HUES48 (cell line): ENCODE measurements at regions not wholly inside any gene's neighbourhood (a gene's known extent, or its start where the extent isn't known, plus 50 kb on each side); places are given as distances from the start of the nearest gene placed in this dataset.
"Not testable (repeated sequence)": the region's sequence is repeated elsewhere in the genome, so short reads cannot be mapped to it uniquely, and the experiment has no call there.

Experiments used
- H3K27ac ChIP-seq: one replicate; pipeline ENCODE4 v1.7.0; 2013; ENCODE audit warnings: low read depth, low read length, inconsistent platforms
- H3K27me3 ChIP-seq: 2 replicates; pipeline ENCODE4 v1.6.1; 2013; ENCODE audit warnings: mild to moderate bottlenecking, low read length; ENCODE audit not compliant: control insufficient read depth, insufficient read depth
- H3K36me3 ChIP-seq: 2 replicates; pipeline ENCODE4 v1.6.1; 2013; ENCODE audit warnings: low read length; ENCODE audit not compliant: control insufficient read depth, insufficient read depth
- H3K4me1 ChIP-seq: 2 replicates; pipeline ENCODE4 v1.6.1; 2013; ENCODE audit warnings: mild to moderate bottlenecking, low read length; ENCODE audit not compliant: control insufficient read depth, insufficient read depth
- H3K4me3 ChIP-seq: 2 replicates; pipeline ENCODE4 v1.5.1; 2013; ENCODE audit warnings: mild to moderate bottlenecking, low read depth, low read length
- H3K9ac ChIP-seq: 2 replicates; pipeline ENCODE4 v1.6.1; 2013; ENCODE audit warnings: mild to moderate bottlenecking, low read depth, low read length, moderate library complexity
- H3K9me3 ChIP-seq: 2 replicates; pipeline ENCODE4 v1.6.1; 2013; ENCODE audit warnings: low read length; ENCODE audit not compliant: control insufficient read depth, insufficient read depth

- H3K4me3 ChIP-seq: no peak overlapping the region
- H3K36me3 ChIP-seq: no peaks in the 10 kb centered on the region; the same call in 1 of the 2 replicates
- H3K27me3 ChIP-seq: no peaks in the 10 kb centered on the region
- H3K4me1 ChIP-seq: no peaks in the 10 kb centered on the region
- H3K9ac ChIP-seq: no peak overlapping the region
- no peak overlapping the region for H3K27ac ChIP-seq
- peaks cover 22% of the 10 kb centered on the region for H3K9me3 ChIP-seq
Observed at GRCh38 chr4:116010923-116011322, 897.5 kb upstream of the NDST4 start.

- no peaks in the 10 kb centered on the region for H3K4me1 ChIP-seq
- H3K27ac ChIP-seq: no peak overlapping the region
- H3K36me3 ChIP-seq: no peaks in the 10 kb centered on the region
- no peak overlapping the region for H3K4me3 ChIP-seq
- H3K27me3 ChIP-seq: no peaks in the 10 kb centered on the region
- no peak overlapping the region for H3K9ac ChIP-seq
- no peaks in the 10 kb centered on the region for H3K9me3 ChIP-seq
Observed at GRCh38 chr4:116005806-116006088, 892.3 kb upstream of the NDST4 start.

GRCh38 chr4:116005037-116005805 is 891.8 kb upstream of the NDST4 start:
- no peak overlapping the region for H3K4me3 ChIP-seq
- H3K27ac ChIP-seq: no peak overlapping the region
- no peak overlapping the region for H3K9ac ChIP-seq
- H3K36me3 ChIP-seq: no peaks in the 10 kb centered on the region
- H3K27me3 ChIP-seq: no peaks in the 10 kb centered on the region
- no peaks in the 10 kb centered on the region for H3K4me1 ChIP-seq
- H3K9me3 ChIP-seq: no peaks in the 10 kb centered on the region

GRCh38 chr4:116001291-116001690 is 887.9 kb upstream of the NDST4 start:
- Histone ChIP-seq H3K27me3 (no peaks in the 10 kb centered on the region), H3K36me3 (no peaks in the 10 kb centered on the region), H3K4me3 (no peak overlapping the region), H3K9ac (no peak overlapping the region), H3K4me1 (no peaks in the 10 kb centered on the region), H3K9me3 (no peaks in the 10 kb centered on the region), H3K27ac (no peak overlapping the region)

- no peak overlapping the region for H3K27ac ChIP-seq
- no peak overlapping the region for H3K4me3 ChIP-seq
- H3K4me1 ChIP-seq: no peaks in the 10 kb centered on the region
- no peak overlapping the region for H3K9ac ChIP-seq
- no peaks in the 10 kb centered on the region for H3K27me3 ChIP-seq
- H3K36me3 ChIP-seq: no peaks in the 10 kb centered on the region
- peaks cover 21% of the 10 kb centered on the region for H3K9me3 ChIP-seq
Observed at GRCh38 chr4:115986573-115986972, 873.2 kb upstream of the NDST4 start.

GRCh38 chr4:115975421-115976001 is 862.1 kb upstream of the NDST4 start:
- H3K9ac ChIP-seq: peak overlapping the region; percentile 58
- H3K9me3 ChIP-seq: not testable (repeated sequence)
- H3K27ac ChIP-seq: peak overlapping the region; percentile 97

GRCh38 chr4:115973768-115974167 is 860.3 kb upstream of the NDST4 start:
- Histone ChIP-seq H3K36me3 (no peaks in the 10 kb centered on the region; the same call in 1 of the 2 replicates), H3K9ac (no peak overlapping the region), H3K9me3 (peaks cover 14% of the 10 kb centered on the region; the same call in 1 of the 2 replicates), H3K4me1 (peaks cover 33% of the 10 kb centered on the region), H3K27ac (peak overlapping the region; percentile 97), H3K27me3 (no peaks in the 10 kb centered on the region), H3K4me3 (peak overlapping the region; percentile 45; the same call in 1 of the 2 replicates)

More at GRCh38 chr4:115975421-115976001, 862.1 kb upstream of the NDST4 start:
- peaks cover 33% of the 10 kb centered on the region for H3K4me1 ChIP-seq
- H3K27me3 ChIP-seq, H3K36me3 ChIP-seq: not testable (repeated sequence)
- H3K4me3 ChIP-seq: peak overlapping the region; percentile 19; the same call in 1 of the 2 replicates

GRCh38 chr4:115972967-115973366 is 859.5 kb upstream of the NDST4 start:
- Histone ChIP-seq H3K36me3 (no peaks in the 10 kb centered on the region; the same call in 1 of the 2 replicates), H3K27ac (peak overlapping the region; percentile 97), H3K4me3 (no peak overlapping the region), H3K27me3 (no peaks in the 10 kb centered on the region), H3K9me3 (peaks cover 14% of the 10 kb centered on the region; the same call in 1 of the 2 replicates), H3K9ac (no peak overlapping the region), H3K4me1 (peaks cover 33% of the 10 kb centered on the region)

- no peak overlapping the region for H3K4me3 ChIP-seq
- no peaks in the 10 kb centered on the region; the same call in 1 of the 2 replicates for H3K36me3 ChIP-seq
- H3K9ac ChIP-seq: no peak overlapping the region
- H3K27me3 ChIP-seq: no peaks in the 10 kb centered on the region
- H3K9me3 ChIP-seq: peaks cover 14% of the 10 kb centered on the region; the same call in 1 of the 2 replicates
- peaks cover 33% of the 10 kb centered on the region for H3K4me1 ChIP-seq
- H3K27ac ChIP-seq: no peak overlapping the region
Observed at GRCh38 chr4:115970859-115971258, 857.4 kb upstream of the NDST4 start.

- no peak overlapping the region for H3K27ac ChIP-seq
Observed at GRCh38 chr4:115969756-115970155, 856.3 kb upstream of the NDST4 start.

GRCh38 chr4:115965588-115965987 is 852.2 kb upstream of the NDST4 start:
- H3K27me3 ChIP-seq: no peaks in the 10 kb centered on the region
- H3K9me3 ChIP-seq: peaks cover 10% of the 10 kb centered on the region; the same call in 1 of the 2 replicates
- H3K27ac ChIP-seq: no peak overlapping the region
- no peak overlapping the region for H3K9ac ChIP-seq
- no peaks in the 10 kb centered on the region; the same call in 1 of the 2 replicates for H3K36me3 ChIP-seq
- H3K4me1 ChIP-seq: no peaks in the 10 kb centered on the region
- H3K4me3 ChIP-seq: no peak overlapping the region

More at GRCh38 chr4:115969756-115970155, 856.3 kb upstream of the NDST4 start:
- no peaks in the 10 kb centered on the region for H3K27me3 ChIP-seq
- peaks cover 14% of the 10 kb centered on the region; the same call in 1 of the 2 replicates for H3K9me3 ChIP-seq
- H3K4me3 ChIP-seq: no peak overlapping the region
- no peak overlapping the region for H3K9ac ChIP-seq
- no peaks in the 10 kb centered on the region; the same call in 1 of the 2 replicates for H3K36me3 ChIP-seq
- H3K4me1 ChIP-seq: peaks cover 24% of the 10 kb centered on the region
